ENCODE measurements at regions not wholly inside any gene's neighbourhood (a gene's known extent, or its start where the extent isn't known, plus 50 kb on each side); places are given as distances from the start of the nearest gene placed in this dataset.
"Not testable (repeated sequence)": the region's sequence is repeated elsewhere in the genome, so short reads cannot be mapped to it uniquely, and the experiment has no call there.

DNA sequence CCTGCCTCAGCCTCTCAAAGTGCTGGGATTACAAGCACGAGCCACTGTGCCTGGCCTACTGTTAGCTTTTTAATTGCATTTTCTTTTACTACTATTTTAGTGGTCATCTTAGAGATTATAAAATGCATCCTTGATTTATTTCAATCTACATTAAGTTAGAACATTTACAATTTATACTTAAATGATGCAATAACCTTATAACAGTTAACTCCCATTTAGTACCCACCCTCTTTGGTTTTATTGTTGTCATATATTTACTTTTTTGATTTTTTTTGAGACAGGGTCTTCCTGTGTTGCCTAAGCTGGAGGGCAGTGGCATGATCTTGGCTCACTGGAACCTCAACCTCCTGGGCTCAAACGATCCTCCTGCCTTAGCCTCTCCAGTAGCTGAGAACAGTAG is 77.3 kb downstream of the PPCDC start:
- no peak for DNase-seq (ENCODE audit: low read depth)

DNA sequence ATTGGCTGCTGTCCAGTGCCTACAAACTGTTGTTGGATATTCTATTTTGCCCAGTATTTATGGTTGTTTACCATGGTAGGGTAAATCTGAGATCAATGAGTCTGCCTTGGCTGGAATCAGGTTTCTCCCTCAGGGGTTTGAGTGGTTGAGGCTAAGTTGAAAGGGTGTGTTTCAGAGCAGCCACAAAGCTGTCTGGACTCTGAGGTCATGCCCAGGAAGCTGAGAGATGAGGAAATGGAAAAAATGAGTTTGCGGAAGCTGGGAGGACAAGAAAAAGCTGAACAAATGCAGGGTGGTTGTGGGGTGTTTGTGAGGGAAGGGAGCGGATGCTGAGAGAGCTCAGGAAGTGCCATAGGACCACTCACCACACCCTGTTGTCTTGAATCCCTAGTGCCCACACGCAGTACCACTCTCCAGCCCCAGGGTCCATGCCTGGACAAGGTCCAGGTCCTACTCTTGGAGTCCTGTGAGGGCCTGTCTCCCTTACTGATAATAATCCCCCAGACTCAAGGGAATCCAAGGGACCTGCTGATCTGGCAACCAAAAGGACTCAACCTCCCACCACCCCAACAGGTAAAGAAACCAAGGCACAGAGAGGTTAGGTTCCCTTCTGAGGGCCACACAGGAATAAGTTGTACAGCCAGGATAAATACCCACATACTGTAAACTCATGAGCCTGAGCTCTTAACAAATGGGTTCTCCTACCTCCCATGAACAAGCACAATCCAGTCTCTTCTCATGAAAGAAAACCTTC is 81.6 kb downstream of the PPCDC start:
- peak; percentile 96 for DNase-seq (ENCODE audit: low read depth)

DNA sequence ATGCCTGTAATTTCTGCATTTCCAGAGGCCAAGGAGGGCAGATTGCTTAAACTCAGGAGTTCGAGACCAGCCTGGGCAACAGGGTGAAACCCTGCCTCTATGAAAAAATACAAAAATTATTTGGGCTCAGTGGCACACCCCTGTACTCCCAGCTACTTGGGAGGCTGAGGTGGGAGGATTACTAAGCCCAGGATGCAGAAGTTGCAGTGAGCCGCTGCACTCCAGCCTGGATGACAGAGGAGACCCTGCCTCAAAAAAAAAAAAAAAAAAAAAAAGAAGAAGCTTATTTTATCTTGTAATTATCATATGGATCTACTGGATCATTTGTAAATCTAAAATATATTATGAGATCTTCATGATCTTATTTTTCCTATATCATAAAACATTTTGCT is 84.1 kb downstream of the PPCDC start:
- no peak for DNase-seq (ENCODE audit: low read depth)

DNA sequence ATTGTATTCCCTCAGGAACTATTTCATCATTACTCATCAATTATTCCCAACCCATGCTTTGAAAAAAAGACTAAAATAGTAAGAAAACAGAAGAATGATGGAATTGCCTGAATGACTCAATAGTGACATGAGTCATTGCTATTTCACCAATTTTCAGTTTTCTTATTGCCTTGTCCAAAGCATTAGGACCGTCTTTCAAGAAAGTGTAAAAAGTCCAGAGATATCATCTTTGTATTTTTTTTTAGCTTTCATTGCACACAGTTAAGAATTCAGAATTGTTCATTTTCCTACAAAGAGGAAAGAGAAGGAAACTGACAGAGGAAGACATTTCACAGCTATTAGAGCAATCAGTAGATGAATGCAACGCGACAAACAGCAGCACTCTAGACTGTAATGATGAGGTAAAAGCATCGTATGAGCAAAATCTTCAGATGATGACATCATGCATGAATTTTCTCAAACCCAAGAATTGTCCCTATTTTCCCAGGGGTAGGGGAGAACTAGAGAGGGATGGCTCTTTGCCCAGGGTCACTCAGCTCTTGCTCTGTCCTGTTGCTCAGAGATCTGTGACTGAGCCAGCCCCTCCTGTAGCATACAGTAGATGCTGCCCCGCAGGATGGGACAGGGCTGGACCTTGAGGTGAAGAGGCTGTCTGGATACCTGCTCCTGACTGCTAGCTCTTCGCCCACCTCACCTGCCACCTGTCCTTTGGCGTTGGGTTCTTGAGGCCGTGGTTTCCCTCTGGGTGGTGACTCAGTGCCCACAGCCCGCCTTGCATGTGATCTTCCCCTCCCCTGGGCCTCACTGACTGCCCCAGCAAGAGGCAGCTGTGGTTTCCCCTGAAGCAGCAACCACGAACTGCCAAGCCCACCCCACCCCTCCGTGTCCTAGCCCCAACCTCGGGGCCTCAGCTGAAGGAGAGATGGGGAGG is 84.8 kb downstream of the PPCDC start:
- DNase-seq (ENCODE audit: low read depth): peak; percentile 91

DNA sequence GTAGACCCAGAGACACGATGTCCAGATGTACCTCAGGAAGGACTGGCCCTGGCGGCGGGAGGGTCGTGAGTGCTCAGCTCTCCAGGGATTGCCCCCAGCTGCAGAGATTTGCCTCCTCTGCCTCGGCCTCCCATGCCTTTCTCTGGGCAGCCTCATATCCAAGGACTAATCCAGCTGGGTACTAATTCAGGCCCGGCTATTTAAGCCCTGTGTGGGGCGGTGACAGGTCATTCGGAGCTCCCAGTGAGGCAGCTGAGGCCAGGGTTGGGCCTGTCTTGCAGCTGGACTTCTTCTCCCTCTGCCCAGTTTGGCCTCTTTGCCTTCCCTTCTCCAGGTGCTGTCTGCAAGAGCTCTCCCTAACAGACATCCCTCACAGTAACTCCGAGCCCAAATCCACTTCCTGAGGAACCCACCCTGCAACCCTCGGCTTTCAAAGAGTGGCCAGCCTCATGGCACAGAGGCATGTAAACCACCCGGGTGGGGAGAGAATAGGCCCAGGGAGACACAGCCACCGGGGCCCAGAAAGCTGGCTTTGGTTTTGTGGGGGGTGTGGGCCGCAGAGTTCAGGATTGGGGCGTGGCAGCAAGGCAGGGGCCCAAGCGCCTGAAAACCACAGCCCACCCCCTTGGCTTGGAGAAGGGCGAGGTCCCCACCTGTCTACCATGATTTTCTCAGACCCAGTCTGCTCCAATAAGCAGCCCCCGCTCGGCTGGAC is 85.8 kb downstream of the PPCDC start:
- no peak for DNase-seq (ENCODE audit: low read depth)

DNA sequence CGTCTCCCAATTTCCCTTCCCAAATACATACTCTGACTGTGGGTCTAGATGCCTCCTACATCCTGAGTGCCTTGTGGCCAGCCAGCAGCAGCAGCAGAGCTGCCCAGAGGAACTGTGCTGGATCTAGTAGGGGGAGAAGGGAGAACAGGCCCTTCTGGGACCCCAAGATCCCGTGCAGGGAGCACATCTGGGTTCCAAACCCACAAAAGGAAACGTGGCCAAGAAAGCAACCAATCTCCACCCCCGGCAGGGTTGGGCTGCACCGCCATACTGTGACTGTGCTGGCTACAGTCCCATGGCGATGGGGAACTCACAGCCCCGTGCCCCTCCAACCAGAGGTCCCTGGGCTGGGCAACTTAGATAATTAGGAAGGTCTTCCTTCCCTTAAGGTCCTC is 86.3 kb downstream of the PPCDC start:
- DNase-seq (ENCODE audit: low read depth): no peak

DNA sequence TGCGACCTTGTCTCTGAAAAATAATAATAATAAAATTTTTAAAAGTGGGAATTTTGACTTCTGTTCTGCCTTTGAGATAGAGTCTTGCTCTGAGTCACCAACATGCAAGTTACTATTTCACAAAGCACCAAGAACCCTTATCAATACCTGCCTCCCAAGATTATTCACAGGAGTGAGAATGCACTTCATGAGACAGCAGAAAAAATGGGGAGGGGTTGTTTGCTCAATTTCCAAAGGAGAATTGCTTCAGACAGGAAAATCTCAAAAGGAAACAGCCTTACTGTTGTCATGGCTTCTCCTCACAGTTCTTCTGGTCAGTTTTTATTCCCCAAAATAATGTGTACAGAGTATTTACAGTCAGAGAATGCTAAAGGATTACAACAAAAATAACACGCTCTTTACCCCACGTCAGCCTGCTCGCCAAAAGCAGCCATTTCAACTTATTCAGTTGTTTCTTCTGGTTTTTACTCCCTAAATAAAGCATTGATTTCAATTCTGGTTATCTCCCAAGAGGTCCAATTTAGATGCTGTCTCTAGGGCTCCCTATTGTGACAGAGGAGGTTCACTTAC is 89.0 kb downstream of the PPCDC start:
- no peak for DNase-seq (ENCODE audit: low read depth)

DNA sequence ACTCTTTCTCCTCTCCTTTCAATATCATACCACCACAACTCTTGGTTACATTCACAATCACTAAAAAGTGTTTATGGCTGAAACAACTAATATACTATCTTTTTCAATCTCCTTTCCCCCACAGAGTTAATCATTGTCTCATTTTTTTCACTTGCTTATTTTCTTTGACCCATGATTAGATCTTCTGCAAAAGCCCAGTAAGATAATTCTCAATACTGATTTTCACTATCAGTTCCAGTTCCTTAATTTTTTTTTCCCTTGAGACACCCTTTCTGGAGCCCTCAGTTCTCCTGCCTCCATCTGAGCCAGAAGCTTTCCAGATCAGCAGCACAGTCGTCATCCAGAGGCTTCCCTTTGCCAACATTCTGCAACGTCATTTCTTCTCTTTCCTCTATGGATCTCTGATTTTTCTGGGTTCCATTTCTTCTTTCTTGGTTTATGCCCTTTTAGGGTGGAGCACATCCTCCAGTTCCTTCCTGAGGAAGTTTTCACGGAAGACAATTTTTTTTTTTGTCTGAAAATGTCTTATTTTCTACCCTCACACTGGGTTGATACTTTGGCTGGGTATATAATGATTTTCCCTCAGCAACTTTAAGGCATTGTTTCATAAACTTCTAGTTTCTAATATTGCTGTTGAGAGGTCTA is 88.7 kb upstream of the C15orf39 start:
- DNase-seq (ENCODE audit: low read depth): no peak

DNA sequence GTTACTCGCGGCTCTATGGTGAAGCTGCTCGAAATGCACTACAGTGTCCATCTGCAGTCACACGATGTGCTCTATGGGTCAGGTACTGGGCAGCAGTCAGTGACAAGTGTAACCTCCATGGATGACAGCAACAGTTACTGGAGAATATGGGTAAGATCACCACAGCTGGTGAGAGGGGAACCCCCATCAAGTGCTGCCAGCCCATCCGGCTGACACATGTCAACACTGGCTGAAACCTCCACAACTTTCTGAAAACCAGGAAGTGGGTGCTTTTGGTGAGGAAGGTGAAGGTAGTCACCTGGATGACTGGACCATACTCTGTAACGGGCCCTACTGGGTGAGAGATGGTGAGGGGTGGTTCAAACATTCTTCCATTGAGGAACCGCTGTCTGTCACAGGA is 87.4 kb upstream of the C15orf39 start:
- no peak for DNase-seq (ENCODE audit: low read depth)

DNA sequence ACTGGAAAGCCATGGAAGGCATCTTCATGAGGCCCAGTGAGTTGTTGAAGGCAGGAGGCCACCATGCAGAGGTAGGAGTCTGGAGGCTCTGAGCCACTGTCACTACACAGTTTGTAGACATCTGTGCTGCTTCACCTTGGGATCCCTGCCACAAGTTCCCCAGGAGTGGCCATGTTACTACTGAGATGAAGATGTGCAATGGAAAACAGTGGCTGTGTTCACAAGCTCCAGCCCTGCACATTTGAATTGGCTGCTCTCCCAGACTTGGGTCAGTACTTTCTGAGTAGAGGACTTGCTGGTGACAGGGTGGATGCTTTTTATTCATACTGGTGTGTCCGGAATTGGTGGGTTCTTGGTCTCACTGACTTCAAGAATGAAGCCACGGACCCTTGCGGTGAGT is 86.9 kb upstream of the C15orf39 start:
- DNase-seq (ENCODE audit: low read depth): no peak

DNA sequence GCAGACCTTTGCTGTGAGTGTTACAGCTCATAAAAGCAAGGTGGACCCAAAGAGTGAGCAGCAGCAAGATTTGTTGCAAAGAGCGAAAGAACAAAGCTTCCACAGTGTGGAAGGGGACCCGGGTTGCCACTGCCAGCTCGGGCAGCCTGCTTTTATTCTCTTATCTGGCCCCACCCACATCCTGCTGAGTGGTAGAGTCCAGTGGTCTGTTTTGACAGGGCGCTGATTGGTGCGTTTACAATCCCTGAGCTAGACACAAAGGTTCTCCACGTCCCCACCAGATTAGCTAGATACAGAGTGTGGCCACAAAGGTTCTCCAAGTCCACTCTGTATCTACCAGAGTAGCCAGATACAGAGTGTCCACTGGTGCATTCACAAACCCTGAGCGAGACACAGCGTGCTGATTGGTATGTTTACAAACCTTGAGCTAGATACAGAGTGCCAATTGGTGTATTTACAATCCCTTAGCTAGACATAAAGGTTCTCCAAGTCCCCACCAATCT is 86.2 kb upstream of the C15orf39 start:
- DNase-seq (ENCODE audit: low read depth): not testable (repeated sequence)

DNA sequence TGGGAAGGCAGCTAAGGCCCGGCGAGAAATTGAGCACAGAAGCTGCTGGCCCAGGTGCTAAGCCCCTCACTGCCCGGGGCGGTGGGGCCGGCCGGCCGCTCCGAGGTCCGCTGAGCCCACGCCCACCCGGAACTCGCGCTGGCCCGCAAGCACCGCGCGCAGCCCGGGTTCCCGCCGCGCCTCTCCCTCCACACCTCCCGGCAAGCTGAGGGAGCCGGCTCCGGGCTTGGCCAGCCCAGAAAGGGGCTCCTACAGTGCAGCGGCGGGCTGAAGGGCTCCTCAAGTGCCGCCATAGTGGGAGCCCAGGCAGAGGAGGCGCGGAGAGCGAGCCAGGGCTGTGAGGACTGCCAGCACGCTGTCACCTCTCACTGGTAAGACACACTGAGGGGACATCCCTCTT is 85.5 kb upstream of the C15orf39 start:
- DNase-seq (ENCODE audit: low read depth): not testable (repeated sequence)

DNA sequence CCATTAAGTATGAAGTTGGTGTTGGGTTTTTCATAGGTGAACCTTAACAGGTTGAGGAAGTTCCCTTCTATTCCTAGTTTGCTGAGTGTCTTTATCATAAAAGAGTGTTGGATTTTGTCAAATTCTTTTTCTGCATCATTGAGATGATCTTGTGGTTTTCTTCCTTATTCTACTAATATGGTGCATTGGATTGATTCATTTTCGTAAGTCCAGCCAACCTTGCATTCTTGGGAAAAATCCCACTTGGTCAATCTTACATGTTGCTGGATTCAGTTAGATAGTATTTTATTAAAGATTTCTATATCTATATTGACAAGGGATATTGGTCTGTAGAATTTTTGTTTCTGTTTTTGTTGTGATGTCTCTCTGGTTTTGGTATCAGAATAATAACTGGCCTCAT is 83.7 kb upstream of the C15orf39 start:
- DNase-seq (ENCODE audit: low read depth): no peak

DNA sequence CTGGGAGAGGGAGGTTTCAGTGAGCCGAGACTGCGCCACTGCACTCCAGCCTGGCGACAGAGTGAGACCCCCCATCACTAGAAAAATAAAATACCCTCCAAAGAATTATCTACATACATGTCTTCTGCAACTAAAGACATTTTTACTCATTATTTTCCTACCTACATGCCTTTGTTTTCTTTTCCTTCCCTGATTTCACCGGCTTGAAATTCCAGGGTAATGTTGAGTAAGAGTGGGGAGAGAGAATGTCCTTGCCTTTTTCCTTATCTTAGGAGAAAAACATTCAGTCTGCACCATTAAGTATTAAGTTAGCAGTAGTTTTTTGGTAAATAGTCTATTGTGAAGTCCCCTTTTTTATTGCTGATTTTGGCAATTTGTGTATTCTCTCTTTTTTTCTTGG is 82.4 kb upstream of the C15orf39 start:
- DNase-seq (ENCODE audit: low read depth): not testable (repeated sequence)

DNA sequence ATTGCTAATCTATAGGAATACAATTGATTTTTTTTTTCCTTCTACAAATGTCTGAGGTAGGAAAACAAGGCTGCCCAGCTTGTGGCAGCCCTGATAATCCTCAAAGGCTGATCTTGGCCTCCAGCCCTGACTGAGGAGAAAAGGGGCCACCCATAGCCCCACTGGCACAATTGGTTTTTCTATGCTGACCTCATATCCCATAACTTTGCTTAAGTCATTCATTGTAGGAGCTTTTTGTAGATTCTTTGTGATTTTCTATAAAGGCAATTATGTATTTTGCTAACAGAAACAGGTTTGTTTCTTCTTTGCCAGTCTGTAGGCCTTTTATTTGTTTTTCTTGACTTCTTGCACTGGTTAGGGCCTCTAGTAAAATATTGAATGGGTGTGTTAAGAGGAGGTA is 80.2 kb upstream of the C15orf39 start:
- no peak for DNase-seq (ENCODE audit: low read depth)

DNA sequence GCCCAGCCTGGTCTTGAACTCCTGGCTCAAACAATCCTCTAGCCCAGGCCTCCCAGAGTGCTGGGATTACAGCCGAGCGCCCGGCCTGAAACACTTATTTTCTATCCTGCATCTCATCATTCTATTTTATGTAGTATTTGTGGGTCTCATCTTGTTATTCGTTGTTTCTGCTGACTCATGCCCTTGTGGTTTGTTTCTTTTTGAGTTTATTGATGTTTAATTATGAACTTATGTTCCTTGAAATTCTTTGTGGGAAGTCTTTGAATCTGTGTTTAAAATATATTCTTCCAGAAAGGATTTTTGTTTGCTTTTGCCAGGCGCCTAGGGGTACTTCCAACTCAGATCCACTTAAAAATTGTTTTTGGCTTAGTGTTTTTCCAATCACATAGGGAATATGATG is 78.3 kb upstream of the C15orf39 start:
- DNase-seq (ENCODE audit: low read depth): peak; percentile 75

DNA sequence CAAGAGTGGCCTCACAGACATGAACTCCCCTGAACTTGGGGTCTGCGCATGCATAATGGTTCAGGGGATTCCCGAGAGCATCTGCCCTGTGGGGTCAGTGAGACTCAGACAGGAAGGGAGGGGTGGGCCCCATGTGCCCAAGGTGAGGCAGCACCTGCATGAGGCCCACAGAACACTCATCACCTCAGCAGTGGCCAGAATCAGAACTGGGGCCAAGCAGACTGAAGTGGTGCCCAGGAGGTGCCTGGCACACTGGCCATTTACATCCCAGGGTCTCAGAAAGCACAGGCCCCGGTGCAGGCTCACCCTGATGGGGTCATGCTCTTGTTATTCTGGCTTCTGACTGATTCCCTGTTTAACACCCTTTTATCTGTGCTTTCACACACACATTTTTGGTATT is 77.4 kb upstream of the C15orf39 start:
- DNase-seq (ENCODE audit: low read depth): not testable (repeated sequence)

DNA sequence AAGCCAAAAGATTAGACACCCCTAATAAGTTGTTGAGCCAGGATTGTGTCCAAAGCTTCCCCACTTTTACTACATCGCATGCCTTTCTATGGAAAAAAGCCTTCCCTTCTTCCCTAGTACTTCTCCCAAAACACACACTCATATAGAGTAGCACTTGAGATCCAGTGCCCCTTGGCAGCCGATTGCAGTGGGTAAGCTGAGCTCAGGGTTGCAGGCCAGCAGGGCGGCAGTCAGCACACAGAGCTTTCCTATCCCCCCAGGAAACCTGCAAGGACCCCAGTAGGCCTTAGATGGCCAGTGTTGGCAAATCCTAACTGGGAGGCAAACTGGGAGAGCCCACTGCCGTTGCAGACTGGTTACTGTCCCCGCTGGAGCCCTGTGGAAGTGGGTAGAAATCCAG is 75.7 kb upstream of the C15orf39 start:
- no peak for DNase-seq (ENCODE audit: low read depth)

DNA sequence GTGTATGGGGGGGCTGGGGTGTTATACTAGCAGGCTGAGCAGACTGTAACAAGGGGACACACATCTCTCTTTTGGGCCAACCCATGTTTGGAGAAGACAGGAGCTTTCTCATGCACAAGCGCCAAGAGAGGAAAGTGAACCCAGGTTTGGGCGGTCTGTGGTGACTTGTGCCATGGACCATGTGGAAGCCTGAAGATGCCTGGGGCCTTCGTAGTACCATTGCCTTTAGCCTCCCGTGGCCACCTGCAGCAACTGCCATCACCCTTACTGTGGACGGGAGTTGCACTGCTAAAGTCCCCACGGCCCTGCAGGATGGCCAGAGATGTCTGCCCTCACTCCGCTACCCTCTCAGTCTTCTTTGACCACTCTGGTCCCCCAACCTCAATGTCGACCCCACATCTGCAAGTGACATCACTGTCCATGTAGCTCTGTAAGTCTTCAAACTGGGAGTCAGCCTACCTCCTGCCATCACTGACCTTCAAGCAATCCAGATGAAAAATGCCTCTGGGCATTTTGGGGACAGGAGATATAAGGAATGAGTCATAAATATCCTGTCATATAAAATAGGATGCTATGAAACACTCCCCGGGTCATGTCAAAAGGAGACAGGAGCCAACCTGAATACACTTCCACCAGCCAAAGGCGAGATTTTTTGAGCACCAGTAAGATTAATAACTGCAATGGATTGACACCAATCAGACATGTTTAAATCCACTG is 74.7 kb upstream of the C15orf39 start:
- no peak for DNase-seq (ENCODE audit: low read depth)

DNA sequence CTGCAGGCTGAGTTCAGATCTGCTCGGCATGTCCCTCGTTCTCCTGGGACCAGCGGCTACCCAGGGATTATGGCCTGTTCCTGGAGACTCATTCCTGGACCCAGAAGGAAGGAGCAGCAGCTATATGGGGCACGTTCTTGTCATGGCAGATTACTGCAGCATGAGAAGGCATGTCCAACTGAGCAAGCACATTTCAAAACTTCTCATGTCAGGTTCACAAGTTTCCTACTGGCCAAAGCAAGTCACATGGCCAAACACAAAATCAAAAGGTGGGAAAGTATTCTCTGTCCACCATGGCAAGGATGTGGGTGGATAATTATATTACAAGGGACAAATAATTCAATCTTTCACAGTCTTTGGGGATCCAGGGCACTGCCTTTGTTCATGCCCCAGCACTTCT is 71.9 kb upstream of the C15orf39 start:
- no peak for DNase-seq (ENCODE audit: low read depth)

DNA sequence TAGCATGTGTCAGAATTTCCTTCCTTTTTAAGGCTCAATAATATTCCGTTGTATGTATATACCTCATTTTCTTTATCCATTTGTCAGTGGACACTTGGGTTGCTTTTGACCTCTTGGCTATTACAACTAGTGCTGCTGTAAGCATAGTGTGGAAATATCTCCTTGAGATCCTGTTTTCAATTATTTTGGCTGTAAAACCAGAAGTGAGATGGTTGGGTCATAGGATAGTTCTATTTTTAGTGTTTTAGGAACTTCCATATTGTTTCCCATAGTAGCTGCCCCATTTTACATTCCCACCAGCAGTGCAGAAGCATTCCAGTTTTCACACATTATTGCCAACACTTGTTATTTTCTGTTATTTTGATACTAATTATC is 70.4 kb upstream of the C15orf39 start:
- DNase-seq (ENCODE audit: low read depth): no peak
